ENCODE measurements at regions not wholly inside any gene's neighbourhood (a gene's known extent, or its start where the extent isn't known, plus 50 kb on each side); places are given as distances from the start of the nearest gene placed in this dataset.

- TF ChIP-seq ZFX (IDR thresholded peaks at IDR 0.05) (no peak), CTCF (conservative IDR thresholded peaks at IDR 0.05) (no peak)
- H3K27ac ChIP-seq: no peak overlapping the region
Observed at GRCh38 chr5:20215257-20215656, 227.3 kb upstream of the CDH18 start.

- no peak overlapping the region for H3K27ac ChIP-seq
- TF ChIP-seq ZFX (IDR thresholded peaks at IDR 0.05) (no peak), CTCF (conservative IDR thresholded peaks at IDR 0.05) (no peak)
Observed at GRCh38 chr5:20213803-20214202, 225.8 kb upstream of the CDH18 start.

- H3K27ac ChIP-seq: no peak overlapping the region
- TF ChIP-seq ZFX (IDR thresholded peaks at IDR 0.05): no peak
- TF ChIP-seq CTCF (conservative IDR thresholded peaks at IDR 0.05): no peak
Observed at GRCh38 chr5:20212701-20213100, 224.7 kb upstream of the CDH18 start.

GRCh38 chr5:20166456-20166855 lies 178.5 kb upstream of the CDH18 start:
- no peak for TF ChIP-seq CTCF (conservative IDR thresholded peaks at IDR 0.05)
- TF ChIP-seq ZFX (IDR thresholded peaks at IDR 0.05): no peak
- H3K27ac ChIP-seq: no peak overlapping the region

- TF ChIP-seq ZFX (IDR thresholded peaks at IDR 0.05) (no peak), CTCF (conservative IDR thresholded peaks at IDR 0.05) (no peak)
- no peak overlapping the region for H3K27ac ChIP-seq
Observed at GRCh38 chr5:20158006-20158405, 170.0 kb upstream of the CDH18 start.

GRCh38 chr5:20157089-20157488 lies 169.1 kb upstream of the CDH18 start:
- no peak overlapping the region for H3K27ac ChIP-seq
- no peak for TF ChIP-seq CTCF (conservative IDR thresholded peaks at IDR 0.05)
- TF ChIP-seq ZFX (IDR thresholded peaks at IDR 0.05): no peak

- no peak overlapping the region for H3K27ac ChIP-seq
- TF ChIP-seq CTCF (conservative IDR thresholded peaks at IDR 0.05): no peak
Observed at GRCh38 chr5:20145240-20145639, 157.2 kb upstream of the CDH18 start.

All from C4-2B (cell line).